Neural progenitor cell (in vitro differentiated cells): ENCODE measurements at regions not wholly inside any gene's neighbourhood (a gene's known extent, or its start where the extent isn't known, plus 50 kb on each side); places are given as distances from the start of the nearest gene placed in this dataset.

Experiments
- CTCF ChIP-seq: fragments of 200-600 bp; sonication (generic); IDR thresholded peaks from 2 replicates; pipeline ENCODE4 v1.5.1; 2017; ENCODE audit warnings: antibody characterized with exemption, mild to moderate bottlenecking
- EZH2phosphoT487 ChIP-seq: fragments of 200-600 bp; sonication (generic); IDR thresholded peaks from 2 replicates; pipeline ENCODE4 v1.6.1; 2017; ENCODE audit warnings: antibody characterized with exemption

- TF ChIP-seq CTCF (no peak), EZH2phosphoT487 (no peak)
Observed at GRCh38 chr2:226095058-226095457, 695.5 kb downstream of the NYAP2 start.
